ENCODE measurements at regions not wholly inside any gene's neighbourhood (a gene's known extent, or its start where the extent isn't known, plus 50 kb on each side); places are given as distances from the start of the nearest gene placed in this dataset.

GRCh38 chr21:19565587-19565986 is 1162.0 kb upstream of the TMPRSS15 start:
- TF ChIP-seq CTCF (IDR thresholded peaks at IDR 0.05) (no peak), POLR2AphosphoS5 (IDR thresholded peaks at IDR 0.05) (no peak)
